ENCODE measurements at regions not wholly inside any gene's neighbourhood (a gene's known extent, or its start where the extent isn't known, plus 50 kb on each side); places are given as distances from the start of the nearest gene placed in this dataset.

DNA sequence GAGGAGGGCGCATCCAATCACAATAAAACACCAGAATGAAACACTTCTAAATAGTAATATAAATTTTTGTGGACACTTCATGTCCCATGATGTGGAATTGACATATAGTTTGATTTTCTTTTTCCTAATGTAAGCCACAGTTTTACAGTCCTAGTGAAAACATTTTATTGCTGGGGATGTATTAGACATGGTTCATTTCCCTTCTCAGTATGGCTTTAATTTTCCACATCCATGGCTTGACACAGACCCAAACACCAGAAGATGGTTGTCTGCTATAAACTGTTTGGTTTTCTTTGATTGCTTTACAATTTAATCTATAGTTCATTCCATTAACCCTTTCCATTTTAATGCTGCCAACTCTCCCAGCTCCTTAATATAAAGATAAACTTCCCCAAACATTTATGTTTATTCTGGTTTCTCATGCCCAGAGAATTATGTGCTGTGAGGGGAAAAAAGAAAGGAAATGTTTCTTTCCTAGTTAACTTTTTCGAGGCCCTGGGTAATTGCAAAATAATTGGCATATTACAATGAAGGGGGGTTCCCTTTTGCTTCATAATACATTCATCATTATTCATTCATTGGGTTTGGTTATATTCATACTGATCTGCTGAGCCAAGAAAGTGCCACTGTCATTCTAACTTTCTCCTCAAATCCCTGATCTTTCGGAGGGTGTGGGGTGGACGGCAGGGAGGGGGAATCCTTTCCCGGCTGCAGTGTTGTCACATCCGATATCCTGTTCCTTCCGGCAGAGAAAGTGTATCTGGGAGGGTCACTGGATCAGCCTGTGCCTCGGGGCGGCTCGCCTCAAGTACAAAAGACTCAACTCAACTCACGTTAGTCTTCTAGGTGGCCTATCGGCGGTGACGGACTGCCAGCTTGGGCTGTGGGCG is 127.6 kb upstream of the TFAP2D start:
- TF ChIP-seq, protein P1, sequence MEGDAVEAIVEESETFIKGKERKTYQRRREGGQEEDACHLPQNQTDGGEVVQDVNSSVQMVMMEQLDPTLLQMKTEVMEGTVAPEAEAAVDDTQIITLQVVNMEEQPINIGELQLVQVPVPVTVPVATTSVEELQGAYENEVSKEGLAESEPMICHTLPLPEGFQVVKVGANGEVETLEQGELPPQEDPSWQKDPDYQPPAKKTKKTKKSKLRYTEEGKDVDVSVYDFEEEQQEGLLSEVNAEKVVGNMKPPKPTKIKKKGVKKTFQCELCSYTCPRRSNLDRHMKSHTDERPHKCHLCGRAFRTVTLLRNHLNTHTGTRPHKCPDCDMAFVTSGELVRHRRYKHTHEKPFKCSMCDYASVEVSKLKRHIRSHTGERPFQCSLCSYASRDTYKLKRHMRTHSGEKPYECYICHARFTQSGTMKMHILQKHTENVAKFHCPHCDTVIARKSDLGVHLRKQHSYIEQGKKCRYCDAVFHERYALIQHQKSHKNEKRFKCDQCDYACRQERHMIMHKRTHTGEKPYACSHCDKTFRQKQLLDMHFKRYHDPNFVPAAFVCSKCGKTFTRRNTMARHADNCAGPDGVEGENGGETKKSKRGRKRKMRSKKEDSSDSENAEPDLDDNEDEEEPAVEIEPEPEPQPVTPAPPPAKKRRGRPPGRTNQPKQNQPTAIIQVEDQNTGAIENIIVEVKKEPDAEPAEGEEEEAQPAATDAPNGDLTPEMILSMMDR (IDR thresholded peaks at IDR 0.05): no peak
- no peak for TF ChIP-seq POLR2AphosphoS5 (IDR thresholded peaks at IDR 0.05)
- no peak for TF ChIP-seq EP300 (IDR thresholded peaks at IDR 0.05; ENCODE audit: low read depth)
- no peak for TF ChIP-seq POLR2A (IDR thresholded peaks at IDR 0.05)
